Liver (tissue), 8 donors: ENCODE measurements at regions not wholly inside any gene's neighbourhood (a gene's known extent, or its start where the extent isn't known, plus 50 kb on each side); places are given as distances from the start of the nearest gene placed in this dataset.

Experiments used
- DNase-seq: peaks from one replicate; pipeline ENCODE4 v3.0.0-alpha.2; 2017; ENCODE audit warnings: low spot score
- H3K27ac ChIP-seq, 2 donors: one replicate each; pipeline ENCODE4 v1.7.0; 2013; ENCODE audit warnings: inconsistent platforms in 2 of 2, low read length in 2 of 2, control low read depth in 1 of 2, low read depth in 1 of 2, mild to moderate bottlenecking in 1 of 2
- H3K27me3 ChIP-seq, 4 donors: one replicate each; pipeline versions ENCODE4 v1.6.1 to v1.7.0; 2013; ENCODE audit warnings: low read length in 3 of 4, inconsistent platforms in 1 of 4, mild to moderate bottlenecking in 1 of 4, moderate library complexity in 1 of 4; ENCODE audit not compliant: control insufficient read depth in 4 of 4, insufficient read depth in 4 of 4
- H3K36me3 ChIP-seq, 4 donors: one replicate each; pipeline versions ENCODE4 v1.6.1 to v1.7.0; 2013; ENCODE audit warnings: low read length in 3 of 4, mild to moderate bottlenecking in 3 of 4, low read depth in 1 of 4, moderate library complexity in 1 of 4; ENCODE audit not compliant: control insufficient read depth in 4 of 4, insufficient read depth in 3 of 4
- H3K4me1 ChIP-seq, 4 donors: one replicate each; pipeline versions ENCODE4 v1.6.1 to v1.7.0; 2013; ENCODE audit warnings: low read length in 3 of 4, mild to moderate bottlenecking in 3 of 4, moderate library complexity in 1 of 4; ENCODE audit not compliant: control insufficient read depth in 4 of 4, insufficient read depth in 4 of 4
- H3K4me3 ChIP-seq, 3 donors: one replicate each; pipeline versions ENCODE4 v1.6.1 to v1.7.0; 2013; ENCODE audit warnings: low read length in 3 of 3, control low read depth in 1 of 3, low read depth in 1 of 3, mild to moderate bottlenecking in 1 of 3
- H3K9ac ChIP-seq, 2 donors: one replicate each; pipeline ENCODE4 v1.7.0; 2013; ENCODE audit warnings: low read length in 2 of 2, mild to moderate bottlenecking in 2 of 2, moderate library complexity in 2 of 2, control low read depth in 1 of 2, low read depth in 1 of 2
- H3K9me3 ChIP-seq, 4 donors: one replicate each; pipeline versions ENCODE4 v1.6.1 to v1.7.0; 2013; ENCODE audit warnings: low read length in 3 of 4; ENCODE audit not compliant: control insufficient read depth in 4 of 4
- ATF3 ChIP-seq: IDR thresholded peaks from 2 replicates; pipeline ENCODE4 v1.6.1; 2016; ENCODE audit warnings: antibody characterized with exemption
- EGR1 ChIP-seq, 2 donors: IDR thresholded peaks; 2 replicates each; pipeline ENCODE4 v1.6.1; 2016 to 2018; ENCODE audit warnings: antibody characterized with exemption in 2 of 2, low read depth in 2 of 2
- FOXA1 ChIP-seq: IDR thresholded peaks from 2 replicates; pipeline ENCODE4 v1.6.1; 2016; ENCODE audit warnings: antibody characterized with exemption
- FOXA2 ChIP-seq: IDR thresholded peaks from 2 replicates; pipeline ENCODE4 v1.6.1; 2016; ENCODE audit warnings: antibody characterized with exemption
- GABPA ChIP-seq, 2 donors: IDR thresholded peaks in 1 of 2; conservative IDR thresholded peaks in 1 of 2; 2 replicates each; pipeline ENCODE4 v1.6.1; 2016; ENCODE audit warnings: antibody characterized with exemption in 2 of 2, mild to moderate bottlenecking in 1 of 2, moderate library complexity in 1 of 2
- HNF4A ChIP-seq, 2 donors: conservative IDR thresholded peaks; 2 replicates each; pipeline ENCODE4 v1.6.1; 2016; ENCODE audit warnings: antibody characterized with exemption in 2 of 2, mild to moderate bottlenecking in 2 of 2
- HNF4G ChIP-seq: IDR thresholded peaks from 2 replicates; pipeline ENCODE4 v1.6.1; 2016; ENCODE audit warnings: antibody characterized with exemption
- JUND ChIP-seq, 2 donors: IDR thresholded peaks; 2 replicates each; pipeline ENCODE4 v1.6.1; 2016; ENCODE audit warnings: antibody characterized with exemption in 2 of 2
- NR2F2 ChIP-seq: IDR thresholded peaks from 2 replicates; pipeline ENCODE4 v1.6.1; 2016; ENCODE audit warnings: antibody characterized with exemption
- RAD21 ChIP-seq, 2 donors: IDR thresholded peaks; 2 replicates each; pipeline ENCODE4 v1.6.1; 2016; ENCODE audit warnings: antibody characterized with exemption in 2 of 2, mild to moderate bottlenecking in 2 of 2
- RXRA ChIP-seq, 2 donors: IDR thresholded peaks; 2 replicates each; pipeline ENCODE4 v1.6.1; 2017 to 2018; ENCODE audit warnings: antibody characterized with exemption in 2 of 2, mild to moderate bottlenecking in 1 of 2
- SP1 ChIP-seq: IDR thresholded peaks from 2 replicates; pipeline ENCODE4 v1.6.1; 2018; ENCODE audit warnings: antibody characterized with exemption, mild to moderate bottlenecking
- TAF1 ChIP-seq: conservative IDR thresholded peaks from 2 replicates; pipeline ENCODE4 v1.6.1; 2016; ENCODE audit warnings: antibody characterized with exemption, mild to moderate bottlenecking
- YY1 ChIP-seq: IDR thresholded peaks from 2 replicates; pipeline ENCODE4 v1.6.1; 2016; ENCODE audit warnings: antibody characterized with exemption, mild to moderate bottlenecking
- ZBTB33 ChIP-seq: IDR thresholded peaks from 2 replicates; pipeline ENCODE4 v1.6.1; 2016; ENCODE audit warnings: antibody characterized with exemption
- WGBS: extraction: QIAGEN DNeasy Blood & Tissue Kit; methylation state at CpG from one replicate; pipeline ENCODE4 v1.1.7; 2013; 5-methylcytosine and 5-hydroxymethylcytosine counted together
- TF ChIP-seq, protein P1 (sequence below): IDR thresholded peaks from 2 replicates; pipeline ENCODE4 v1.6.1; 2016; ENCODE audit warnings: antibody characterized with exemption
- TF ChIP-seq, protein P2 (sequence below): fragments of 150-350 bp; IDR thresholded peaks from 2 replicates; pipeline ENCODE4 v1.5.1; 2017; ENCODE audit warnings: improper control_type of control experiment, low read depth, low read length; ENCODE audit not compliant: missing input control
- TF ChIP-seq, protein P3 (sequence below): IDR thresholded peaks from 2 replicates; pipeline ENCODE4 v1.6.1; 2016; ENCODE audit warnings: antibody characterized with exemption, mild to moderate bottlenecking
- donor health status: healthy.
- donor health status: healthy.
- donor health status: healthy.
- donor health status: healthy.
- donor health status: healthy.

- Histone ChIP-seq H3K9me3 (no peaks in the 10 kb centered on the region), H3K27ac (no peak overlapping the region), H3K36me3 (no peaks in the 10 kb centered on the region), H3K27me3 (no peaks in the 10 kb centered on the region), H3K4me3 (no peak overlapping the region), H3K9ac (no peak overlapping the region), H3K4me1 (no peaks in the 10 kb centered on the region)
- DNase-seq: no peak
- TF ChIP-seq ATF3 (no peak), NR2F2 (no peak), GABPA (IDR thresholded peaks at IDR 0.05 in 1 of 2, conservative IDR thresholded peaks at IDR 0.05 in 1 of 2) (no peak), YY1 (no peak), TAF1 (no peak), FOXA1 (no peak), JUND (IDR thresholded peaks at IDR 0.05) (no peak), EGR1 (IDR thresholded peaks at IDR 0.05; ENCODE audit: low read depth in 2 of 2) (no peak), HNF4G (no peak), RXRA (IDR thresholded peaks at IDR 0.05) (no peak), HNF4A (conservative IDR thresholded peaks at IDR 0.05) (no peak), FOXA2 (no peak), RAD21 (IDR thresholded peaks at IDR 0.05) (no peak), ZBTB33 (no peak)
- TF ChIP-seq, protein P1, sequence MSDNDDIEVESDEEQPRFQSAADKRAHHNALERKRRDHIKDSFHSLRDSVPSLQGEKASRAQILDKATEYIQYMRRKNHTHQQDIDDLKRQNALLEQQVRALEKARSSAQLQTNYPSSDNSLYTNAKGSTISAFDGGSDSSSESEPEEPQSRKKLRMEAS: no peak
- TF ChIP-seq, protein P2, sequence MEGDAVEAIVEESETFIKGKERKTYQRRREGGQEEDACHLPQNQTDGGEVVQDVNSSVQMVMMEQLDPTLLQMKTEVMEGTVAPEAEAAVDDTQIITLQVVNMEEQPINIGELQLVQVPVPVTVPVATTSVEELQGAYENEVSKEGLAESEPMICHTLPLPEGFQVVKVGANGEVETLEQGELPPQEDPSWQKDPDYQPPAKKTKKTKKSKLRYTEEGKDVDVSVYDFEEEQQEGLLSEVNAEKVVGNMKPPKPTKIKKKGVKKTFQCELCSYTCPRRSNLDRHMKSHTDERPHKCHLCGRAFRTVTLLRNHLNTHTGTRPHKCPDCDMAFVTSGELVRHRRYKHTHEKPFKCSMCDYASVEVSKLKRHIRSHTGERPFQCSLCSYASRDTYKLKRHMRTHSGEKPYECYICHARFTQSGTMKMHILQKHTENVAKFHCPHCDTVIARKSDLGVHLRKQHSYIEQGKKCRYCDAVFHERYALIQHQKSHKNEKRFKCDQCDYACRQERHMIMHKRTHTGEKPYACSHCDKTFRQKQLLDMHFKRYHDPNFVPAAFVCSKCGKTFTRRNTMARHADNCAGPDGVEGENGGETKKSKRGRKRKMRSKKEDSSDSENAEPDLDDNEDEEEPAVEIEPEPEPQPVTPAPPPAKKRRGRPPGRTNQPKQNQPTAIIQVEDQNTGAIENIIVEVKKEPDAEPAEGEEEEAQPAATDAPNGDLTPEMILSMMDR: no peak
- 72% methylated on average over 2 of the region's 2 CpGs for WGBS
These were observed 185.3 kb upstream of the EDNRB start for GRCh38 chr13:78103936-78104335.

DNA sequence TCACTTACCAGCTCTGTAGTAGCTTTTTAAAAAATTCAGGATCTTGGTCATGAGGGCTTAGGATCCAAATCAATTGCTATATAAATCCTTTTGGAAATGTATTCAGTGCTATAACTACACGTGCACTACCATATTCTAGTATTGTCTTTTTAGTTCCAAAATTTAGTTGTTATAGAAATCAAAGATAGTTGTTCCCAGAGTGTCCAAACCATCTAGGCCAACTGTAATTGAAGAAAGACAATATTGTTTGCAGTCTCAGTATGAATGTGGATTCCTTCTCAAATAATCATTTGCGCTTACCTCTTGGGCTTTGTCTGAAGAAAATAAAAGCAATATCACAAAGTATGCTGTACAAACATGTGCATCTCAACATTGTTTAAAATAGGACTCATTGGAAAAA lies 184.1 kb upstream of the EDNRB start:
- no peak for DNase-seq
- H3K27me3 ChIP-seq: no peaks in the 10 kb centered on the region
- no peaks in the 10 kb centered on the region for H3K36me3 ChIP-seq
- no peaks in the 10 kb centered on the region for H3K4me1 ChIP-seq
- no peak overlapping the region for H3K4me3 ChIP-seq
- H3K27ac ChIP-seq: no peak overlapping the region
- H3K9me3 ChIP-seq: no peaks in the 10 kb centered on the region
- H3K9ac ChIP-seq: no peak overlapping the region
- TF ChIP-seq FOXA1 (no peak), ZBTB33 (no peak), NR2F2 (no peak), EGR1 (IDR thresholded peaks at IDR 0.05; ENCODE audit: low read depth in 2 of 2) (no peak), FOXA2 (no peak), HNF4A (conservative IDR thresholded peaks at IDR 0.05) (no peak), SP1 (no peak), YY1 (no peak), RXRA (IDR thresholded peaks at IDR 0.05) (no peak), TAF1 (no peak), RAD21 (IDR thresholded peaks at IDR 0.05) (no peak), GABPA (IDR thresholded peaks at IDR 0.05 in 1 of 2, conservative IDR thresholded peaks at IDR 0.05 in 1 of 2) (no peak)
- TF ChIP-seq, protein P1: no peak
- TF ChIP-seq, protein P2: no peak
- TF ChIP-seq, protein P3, sequence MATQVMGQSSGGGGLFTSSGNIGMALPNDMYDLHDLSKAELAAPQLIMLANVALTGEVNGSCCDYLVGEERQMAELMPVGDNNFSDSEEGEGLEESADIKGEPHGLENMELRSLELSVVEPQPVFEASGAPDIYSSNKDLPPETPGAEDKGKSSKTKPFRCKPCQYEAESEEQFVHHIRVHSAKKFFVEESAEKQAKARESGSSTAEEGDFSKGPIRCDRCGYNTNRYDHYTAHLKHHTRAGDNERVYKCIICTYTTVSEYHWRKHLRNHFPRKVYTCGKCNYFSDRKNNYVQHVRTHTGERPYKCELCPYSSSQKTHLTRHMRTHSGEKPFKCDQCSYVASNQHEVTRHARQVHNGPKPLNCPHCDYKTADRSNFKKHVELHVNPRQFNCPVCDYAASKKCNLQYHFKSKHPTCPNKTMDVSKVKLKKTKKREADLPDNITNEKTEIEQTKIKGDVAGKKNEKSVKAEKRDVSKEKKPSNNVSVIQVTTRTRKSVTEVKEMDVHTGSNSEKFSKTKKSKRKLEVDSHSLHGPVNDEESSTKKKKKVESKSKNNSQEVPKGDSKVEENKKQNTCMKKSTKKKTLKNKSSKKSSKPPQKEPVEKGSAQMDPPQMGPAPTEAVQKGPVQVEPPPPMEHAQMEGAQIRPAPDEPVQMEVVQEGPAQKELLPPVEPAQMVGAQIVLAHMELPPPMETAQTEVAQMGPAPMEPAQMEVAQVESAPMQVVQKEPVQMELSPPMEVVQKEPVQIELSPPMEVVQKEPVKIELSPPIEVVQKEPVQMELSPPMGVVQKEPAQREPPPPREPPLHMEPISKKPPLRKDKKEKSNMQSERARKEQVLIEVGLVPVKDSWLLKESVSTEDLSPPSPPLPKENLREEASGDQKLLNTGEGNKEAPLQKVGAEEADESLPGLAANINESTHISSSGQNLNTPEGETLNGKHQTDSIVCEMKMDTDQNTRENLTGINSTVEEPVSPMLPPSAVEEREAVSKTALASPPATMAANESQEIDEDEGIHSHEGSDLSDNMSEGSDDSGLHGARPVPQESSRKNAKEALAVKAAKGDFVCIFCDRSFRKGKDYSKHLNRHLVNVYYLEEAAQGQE: no peak
- 75% methylated on average over 2 of the region's 2 CpGs for WGBS
